CD4-positive, alpha-beta T cell treated with Interleukin-17A for 1 hour (primary cell): ENCODE measurements at regions not wholly inside any gene's neighbourhood (a gene's known extent, or its start where the extent isn't known, plus 50 kb on each side); places are given as distances from the start of the nearest gene placed in this dataset.

ENCODE experiments used
- DNase-seq: peaks from one replicate; pipeline ENCODE4 v3.0.0-alpha.2; 2020

DNA sequence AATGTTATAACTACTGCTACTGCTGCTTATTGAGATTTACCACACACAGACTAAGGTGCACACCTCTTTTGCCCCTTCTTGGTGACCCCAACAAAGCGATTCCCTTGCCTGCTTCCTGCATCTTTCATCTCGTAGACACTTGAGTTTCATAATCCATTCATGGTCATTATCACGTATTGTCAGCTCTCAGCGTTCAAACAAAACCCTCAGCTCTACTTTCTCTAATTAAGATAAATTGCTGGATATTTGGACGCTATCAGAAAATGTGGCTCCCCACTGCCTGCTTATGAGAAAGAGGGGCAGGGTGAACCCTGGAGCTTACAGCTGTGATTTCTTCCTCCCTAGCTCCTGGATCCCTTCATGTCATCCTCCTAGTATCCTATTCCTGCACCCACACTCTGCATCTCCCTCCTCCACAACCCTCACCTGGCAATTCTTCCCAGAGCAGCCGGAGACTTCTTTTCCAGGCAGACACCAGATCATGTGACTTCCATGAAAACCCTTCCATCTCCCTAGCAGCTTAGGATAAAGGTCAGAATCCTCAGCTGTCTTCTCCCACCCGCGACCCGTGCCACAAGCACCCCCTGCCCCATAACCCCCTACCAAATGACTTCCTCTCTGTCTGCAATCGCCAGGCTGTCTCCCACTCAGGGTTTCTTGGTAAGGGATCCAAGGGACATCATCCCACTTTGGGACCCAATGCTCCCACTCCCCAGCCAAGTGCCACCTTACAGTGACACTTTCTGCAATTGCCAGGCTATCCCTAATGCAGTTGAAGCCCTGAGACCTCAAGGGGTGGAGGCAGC is 146.5 kb downstream of the NSG2 start:
- no peak for DNase-seq

- DNase-seq, result no peak
Measured at GRCh38 chr5:174192901-174193300, 147.4 kb downstream of the NSG2 start.

- no peak for DNase-seq
Measured at GRCh38 chr5:174195517-174195916, 150.0 kb downstream of the NSG2 start.

DNA sequence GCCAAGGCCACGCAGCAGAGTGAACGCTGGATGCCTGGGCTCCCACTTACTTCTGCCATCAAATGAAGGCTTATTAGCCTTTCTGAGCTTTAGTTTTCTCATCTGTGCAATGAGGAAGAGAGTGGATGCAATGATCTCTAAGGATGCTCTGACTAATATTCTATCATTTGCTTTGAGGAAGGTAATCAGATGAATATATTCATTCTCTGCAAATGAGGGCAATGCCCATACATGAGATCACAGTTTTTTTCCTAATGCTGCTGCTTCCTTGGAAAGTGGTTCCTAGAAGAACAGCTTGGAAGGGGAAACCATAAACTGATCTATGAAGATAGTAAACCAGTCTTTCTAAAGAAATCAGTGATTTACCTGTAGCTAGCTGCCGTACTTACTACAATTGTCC is 152.4 kb downstream of the NSG2 start:
- no peak for DNase-seq

DNA sequence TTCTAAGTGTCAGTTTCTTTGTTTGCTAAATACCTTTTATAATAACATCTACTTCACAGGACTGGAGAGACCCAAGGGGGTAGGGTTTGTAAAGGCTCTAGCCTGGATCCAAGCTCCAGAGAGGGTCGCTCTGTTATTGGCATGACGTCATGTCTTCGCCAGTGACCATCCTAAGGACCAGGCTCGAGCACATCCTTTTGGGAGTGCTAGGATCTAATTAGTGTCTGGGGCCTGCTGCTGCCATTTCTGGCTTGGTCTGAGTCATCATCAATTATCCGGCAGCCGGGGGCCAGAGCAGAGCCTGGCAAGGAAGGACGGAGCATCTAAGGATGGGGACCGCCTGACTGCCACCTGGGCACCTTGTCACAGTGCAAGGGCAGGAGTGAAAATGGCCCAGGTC is 153.0 kb downstream of the NSG2 start:
- no peak for DNase-seq

DNA sequence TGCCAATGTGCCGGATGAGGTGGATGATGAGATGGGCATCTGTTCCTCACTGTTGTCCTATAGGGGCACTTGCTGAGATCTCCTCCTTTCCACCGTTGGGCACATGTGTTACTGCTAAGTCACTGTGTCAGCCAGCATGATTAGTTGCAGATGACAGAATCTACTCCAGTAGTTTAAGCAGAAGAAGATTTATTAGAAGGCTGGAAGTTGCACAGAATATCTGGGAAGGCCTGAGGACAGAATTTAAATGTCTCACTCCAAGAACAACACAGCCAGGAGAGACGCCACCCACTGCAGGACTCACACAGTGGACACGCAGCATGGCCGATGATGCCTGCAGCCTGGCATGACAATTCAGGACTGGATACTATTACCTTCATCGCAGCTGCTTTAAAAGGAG is 157.5 kb downstream of the NSG2 start:
- no peak for DNase-seq

- no peak for DNase-seq
Measured at GRCh38 chr5:174204535-174205313, 159.2 kb downstream of the NSG2 start.

DNA sequence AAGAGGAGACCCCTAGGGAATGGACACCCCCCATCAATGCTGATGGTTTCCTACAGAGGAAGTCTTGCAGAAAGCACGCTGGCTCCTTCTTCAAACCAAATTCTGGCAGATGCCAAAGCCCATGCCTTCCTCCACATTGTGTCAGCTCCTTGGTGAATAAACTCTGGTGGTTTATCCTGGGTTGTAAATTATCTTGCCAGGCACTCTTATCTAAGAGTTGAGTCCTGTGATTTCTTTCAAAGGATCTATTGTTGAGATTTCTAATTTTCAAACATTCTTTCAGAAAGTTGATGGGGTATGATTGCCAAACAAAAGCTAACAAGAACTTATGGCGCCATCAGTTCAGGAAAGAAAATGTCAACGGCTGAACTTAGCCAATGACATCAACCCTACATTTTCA is 160.4 kb downstream of the NSG2 start:
- DNase-seq, result no peak

GRCh38 chr5:174210596-174211276 is 165.2 kb downstream of the NSG2 start:
- no peak for DNase-seq

GRCh38 chr5:174211277-174211626 is 165.7 kb downstream of the NSG2 start:
- DNase-seq, result no peak

DNA sequence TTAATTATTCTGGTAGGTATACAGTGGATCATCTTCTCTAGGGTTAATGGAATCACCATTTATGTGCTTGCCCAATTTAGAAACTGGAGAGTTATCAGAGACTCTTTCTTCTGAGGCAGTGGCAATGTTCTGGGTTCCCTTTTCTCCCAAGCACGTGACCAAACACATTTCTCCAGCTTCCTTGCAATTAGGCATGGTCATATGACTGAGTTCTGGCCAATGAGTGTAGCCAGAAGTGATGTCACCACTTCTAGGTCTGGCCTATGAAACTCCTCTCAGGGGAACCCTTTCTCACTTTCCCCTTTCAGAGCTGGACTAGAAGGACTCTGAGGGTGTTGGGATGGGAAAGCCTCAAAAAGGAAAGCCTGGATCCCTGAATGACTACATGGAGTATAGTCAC is 172.0 kb downstream of the NSG2 start:
- no peak for DNase-seq

DNA sequence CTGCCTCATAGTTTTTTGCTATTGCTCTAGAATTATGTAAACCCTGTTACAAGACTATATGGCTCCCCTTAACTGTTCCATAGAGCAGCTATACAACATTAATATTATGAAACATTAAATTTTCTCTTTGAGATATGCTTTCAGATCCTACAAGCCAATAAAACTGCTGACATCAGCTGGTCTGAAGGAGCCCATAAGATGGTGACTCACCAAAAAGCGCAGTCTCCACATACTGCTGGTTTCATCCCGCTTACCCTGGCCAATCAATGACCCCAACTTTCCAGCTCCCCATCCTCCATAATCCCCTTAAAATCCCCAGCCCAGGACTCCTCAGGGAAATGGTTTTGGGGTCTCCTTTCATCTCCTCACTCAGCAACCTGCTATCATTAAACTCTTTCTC is 172.7 kb downstream of the NSG2 start:
- no peak for DNase-seq

- no peak for DNase-seq
Measured at GRCh38 chr5:174220417-174220816, 174.9 kb downstream of the NSG2 start.

- no peak for DNase-seq
Measured at GRCh38 chr5:174221436-174221835, 175.9 kb downstream of the NSG2 start.

GRCh38 chr5:174221946-174222345 is 176.4 kb downstream of the NSG2 start:
- DNase-seq, result no peak

- no peak for DNase-seq
Measured at GRCh38 chr5:174222891-174223290, 177.4 kb downstream of the NSG2 start.

GRCh38 chr5:174223355-174223754 is 177.8 kb downstream of the NSG2 start:
- DNase-seq, result no peak

- DNase-seq, result no peak
Measured at GRCh38 chr5:174229068-174229467, 183.6 kb downstream of the NSG2 start.

GRCh38 chr5:174229514-174230370 is 184.2 kb downstream of the NSG2 start:
- no peak for DNase-seq

- DNase-seq, result no peak
Measured at GRCh38 chr5:174231956-174232487, 186.5 kb downstream of the NSG2 start.

DNA sequence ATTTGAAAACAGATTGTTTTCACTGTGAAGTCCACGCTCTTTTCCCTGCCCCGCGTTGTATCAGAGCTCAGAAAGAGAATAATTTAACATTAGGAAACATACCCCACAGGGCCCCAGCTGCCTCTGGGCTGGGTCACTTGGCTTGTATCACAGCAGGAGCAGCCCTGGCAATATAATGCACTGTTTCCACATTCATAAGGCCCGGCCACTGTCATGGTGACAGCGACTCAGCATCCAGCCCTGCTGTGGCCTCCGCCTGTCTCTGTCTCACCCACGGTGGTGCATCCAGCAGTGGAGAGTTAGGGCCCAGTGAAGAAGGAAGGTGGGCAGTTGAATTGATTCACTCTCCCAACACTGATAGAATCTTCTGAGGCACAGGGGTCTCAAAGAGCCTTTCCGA is 188.9 kb downstream of the NSG2 start:
- no peak for DNase-seq

GRCh38 chr5:174235221-174236011 is 189.9 kb downstream of the NSG2 start:
- DNase-seq, result no peak
